ENCODE measurements at regions not wholly inside any gene's neighbourhood (a gene's known extent, or its start where the extent isn't known, plus 50 kb on each side); places are given as distances from the start of the nearest gene placed in this dataset.

- Histone ChIP-seq H3K79me2 (ENCODE audit: low read depth) (no peaks in the 10 kb centered on the region), H4K20me1 (ENCODE audit: insufficient read depth) (no peaks in the 10 kb centered on the region), H3K9me2 (ENCODE audit: insufficient read depth) (no peaks in the 10 kb centered on the region), H3K27ac (no peak overlapping the region), H3K4me3 (no peak overlapping the region), H3K4me1 (replicated peaks; ENCODE audit: insufficient read depth) (peaks cover 26% of the 10 kb centered on the region), H3K36me3 (ENCODE audit: low read depth) (no peaks in the 10 kb centered on the region), H3F3A (ENCODE audit: insufficient read depth, low read depth) (peaks cover 16% of the 10 kb centered on the region; the same call in 1 of the 2 replicates), H2AFZ (no peak overlapping the region), H3K9me3 (ENCODE audit: insufficient read depth, low read depth) (no peaks in the 10 kb centered on the region), H3K4me2 (no peak overlapping the region), H3K27me3 (ENCODE audit: insufficient read depth, low read depth) (no peaks in the 10 kb centered on the region)
- CTCF ChIA-PET, result no interaction called here
- POLR2A ChIA-PET (ENCODE audit: unreplicated experiment), result no interaction called here
- intact Hi-C loops (cut with micrococcal nuclease; ENCODE audit: unreplicated experiment), result no loop called here
- DNase-seq, result no peak
- TF ChIP-seq CTCF (conservative IDR thresholded peaks at IDR 0.05), result no peak
- no peak for TF ChIP-seq EZH2 (IDR thresholded peaks at IDR 0.05; ENCODE audit: low read depth)
- no TSS peak for BruUV-seq (replicated peaks)
Measured at GRCh38 chr1:209040351-209040750, 543.2 kb upstream of the CAMK1G start.

DNA sequence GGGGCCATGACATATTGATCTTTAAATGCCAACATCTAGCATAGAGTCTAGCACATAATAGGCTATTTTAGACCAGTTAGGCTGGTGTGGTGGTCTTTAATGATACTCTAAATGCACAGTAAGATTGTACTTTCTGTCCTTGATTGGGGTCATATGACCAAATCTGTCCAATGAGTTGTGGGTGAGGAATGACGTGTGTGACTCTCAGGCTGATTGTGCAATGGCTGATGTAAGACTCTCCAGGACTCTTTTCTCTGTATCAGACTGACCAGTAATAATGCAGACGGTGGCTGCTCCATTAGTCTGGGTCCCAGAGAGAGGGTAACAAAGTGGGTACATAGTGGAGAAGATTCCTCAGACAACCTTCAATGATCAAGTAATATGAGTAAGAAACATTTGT is 541.6 kb upstream of the CAMK1G start:
- Histone ChIP-seq H3K36me3 (ENCODE audit: low read depth) (no peaks in the 10 kb centered on the region), H3F3A (ENCODE audit: insufficient read depth, low read depth) (peaks cover 16% of the 10 kb centered on the region; the same call in 1 of the 2 replicates), H3K27ac (no peak overlapping the region), H3K4me2 (no peak overlapping the region), H3K4me3 (no peak overlapping the region), H3K27me3 (ENCODE audit: insufficient read depth, low read depth) (no peaks in the 10 kb centered on the region), H3K4me1 (replicated peaks; ENCODE audit: insufficient read depth) (peaks cover 31% of the 10 kb centered on the region), H3K9me2 (ENCODE audit: insufficient read depth) (no peaks in the 10 kb centered on the region), H3K9me3 (ENCODE audit: insufficient read depth, low read depth) (no peaks in the 10 kb centered on the region), H3K79me2 (ENCODE audit: low read depth) (no peaks in the 10 kb centered on the region), H2AFZ (no peak overlapping the region), H4K20me1 (ENCODE audit: insufficient read depth) (no peaks in the 10 kb centered on the region)
- TF ChIP-seq CTCF (conservative IDR thresholded peaks at IDR 0.05) (no peak), EZH2 (IDR thresholded peaks at IDR 0.05; ENCODE audit: low read depth) (no peak)
- BruUV-seq (replicated peaks), result no TSS peak
- intact Hi-C loops (cut with micrococcal nuclease; ENCODE audit: unreplicated experiment), result no loop called here
- DNase-seq, result no peak
- ChIA-PET CTCF (no interaction called here), POLR2A (ENCODE audit: unreplicated experiment) (no interaction called here)

- peaks cover 16% of the 10 kb centered on the region; the same call in 1 of the 2 replicates for H3F3A ChIP-seq (ENCODE audit: insufficient read depth, low read depth)
Measured at GRCh38 chr1:209042413-209042812, 541.1 kb upstream of the CAMK1G start.

More at GRCh38 chr1:209042413-209042812, 541.1 kb upstream of the CAMK1G start:
- ChIA-PET CTCF (no interaction called here), POLR2A (ENCODE audit: unreplicated experiment) (no interaction called here)
- no peaks in the 10 kb centered on the region for H3K9me3 ChIP-seq (ENCODE audit: insufficient read depth, low read depth)
- H4K20me1 ChIP-seq (ENCODE audit: insufficient read depth), result no peaks in the 10 kb centered on the region
- no peak for TF ChIP-seq EZH2 (IDR thresholded peaks at IDR 0.05; ENCODE audit: low read depth)
- no peak for TF ChIP-seq CTCF (conservative IDR thresholded peaks at IDR 0.05)
- H3K27ac ChIP-seq, result no peak overlapping the region
- H3K9me2 ChIP-seq (ENCODE audit: insufficient read depth), result no peaks in the 10 kb centered on the region
- H2AFZ ChIP-seq, result no peak overlapping the region
- peaks cover 31% of the 10 kb centered on the region for H3K4me1 ChIP-seq (replicated peaks; ENCODE audit: insufficient read depth)
- no peaks in the 10 kb centered on the region for H3K27me3 ChIP-seq (ENCODE audit: insufficient read depth, low read depth)
- no TSS peak for BruUV-seq (replicated peaks)
- DNase-seq, result no peak
- no peak overlapping the region for H3K4me2 ChIP-seq
- no peaks in the 10 kb centered on the region for H3K79me2 ChIP-seq (ENCODE audit: low read depth)
- no peak overlapping the region for H3K4me3 ChIP-seq
- H3K36me3 ChIP-seq (ENCODE audit: low read depth), result no peaks in the 10 kb centered on the region
- intact Hi-C loops (cut with micrococcal nuclease; ENCODE audit: unreplicated experiment), result no loop called here

Data from PC-9 (cell line).